ENCODE measurements at regions not wholly inside any gene's neighbourhood (a gene's known extent, or its start where the extent isn't known, plus 50 kb on each side); places are given as distances from the start of the nearest gene placed in this dataset.

- TF ChIP-seq POLR2A (IDR thresholded peaks at IDR 0.05; ENCODE audit: low read length) (no peak), GATA1 (IDR thresholded peaks at IDR 0.05; ENCODE audit: low read depth, low read length) (no peak)
These were observed 268.3 kb downstream of the CD109 start for GRCh38 chr6:73964241-73964854.

Data from erythroblast (primary cell).